ENCODE measurements at regions not wholly inside any gene's neighbourhood (a gene's known extent, or its start where the extent isn't known, plus 50 kb on each side); places are given as distances from the start of the nearest gene placed in this dataset.

- Histone ChIP-seq H3K23me2 (ENCODE audit: low read depth, low read length) (no peaks in the 10 kb centered on the region; the same call in 1 of the 2 replicates), H3K79me1 (ENCODE audit: low read depth, low read length) (peaks cover 5% of the 10 kb centered on the region), H3K79me2 (ENCODE audit: control insufficient read depth in 1 of 2, insufficient read depth in 2 of 2, low read length in 2 of 2) (peaks cover 0 to 97% of the 10 kb centered on the region in 2 experiments; a peak in 2 of 4 replicates), H2BK120ac (replicated peaks; ENCODE audit: low read depth, low read length) (no peak overlapping the region), H3K27me3 (replicated peaks in 1 of 4; ENCODE audit: control insufficient read depth in 3 of 4, extremely low read depth in 1 of 4, insufficient read depth in 3 of 4, low read length in 3 of 4) (no peaks in the 10 kb centered on the region), H3K4ac (replicated peaks; ENCODE audit: insufficient read length, low read depth, low read length) (no peak overlapping the region), H2BK15ac (ENCODE audit: low read length) (no peak overlapping the region), H2BK20ac (ENCODE audit: low read length) (no peak overlapping the region), H4K5ac (ENCODE audit: insufficient read length, low read depth, low read length) (no peak overlapping the region), H2BK12ac (ENCODE audit: low read depth, low read length) (no peak overlapping the region), H3K36me3 (ENCODE audit: control insufficient read depth in 2 of 4, insufficient read depth in 4 of 4, low read length in 3 of 4) (no peaks in the 10 kb centered on the region), H3K23ac (ENCODE audit: insufficient read length) (no peak overlapping the region), H3K27ac (ENCODE audit: low read depth, low read length) (no peak overlapping the region), H2AK5ac (ENCODE audit: low read depth, low read length) (no peak overlapping the region), H3K56ac (replicated peaks; ENCODE audit: insufficient read length, low read depth, low read length) (no peak overlapping the region), H3K4me1 (replicated peaks in 1 of 4; ENCODE audit: control insufficient read depth in 3 of 4, insufficient read depth in 4 of 4, low read length in 3 of 4) (peaks cover 0 to 6% (median 1%) of the 10 kb centered on the region in 4 experiments; a peak in 3 of 7 replicates), H3K4me3 (ENCODE audit: extremely low read depth in 1 of 4, insufficient read depth in 2 of 4, low read depth in 3 of 4, low read length in 4 of 4) (no peak overlapping the region), H2BK5ac (ENCODE audit: low read depth, low read length) (no peak overlapping the region), H3K9ac (replicated peaks in 1 of 4; ENCODE audit: extremely low read depth in 1 of 4, low read depth in 3 of 4, low read length in 3 of 4) (no peak overlapping the region), H4K91ac (replicated peaks; ENCODE audit: insufficient read length, low read length) (no peak overlapping the region), H3K4me2 (ENCODE audit: insufficient read depth in 1 of 2, low read depth in 2 of 2, low read length in 2 of 2) (no peak overlapping the region), H4K8ac (ENCODE audit: extremely low read depth, insufficient read depth, low read length) (no peak overlapping the region), H3K9me3 (ENCODE audit: insufficient read depth in 2 of 2, low read depth in 1 of 2, low read length in 1 of 2) (no peaks in the 10 kb centered on the region), H4K20me1 (replicated peaks in 1 of 2; ENCODE audit: control insufficient read depth in 1 of 2, insufficient read depth in 2 of 2, low read length in 2 of 2) (peaks cover 0 to 9% of the 10 kb centered on the region in 2 experiments), H3K18ac (ENCODE audit: extremely low read depth, low read length) (no peak overlapping the region), H2AFZ (ENCODE audit: low read length) (no peak overlapping the region), H3K14ac (ENCODE audit: insufficient read length) (no peak overlapping the region)
- ChIA-PET CTCF (ENCODE audit: partially characterized antibody) (interaction anchor here (0.6 kb wide), 1 partner anchor 1812 kb away, joined by 3 read pairs; no protein-coding TSS in a partner anchor), POLR2A (ENCODE audit: partially characterized antibody) (no interaction called here)
- FAIRE-seq, result no peak
- WGBS, 2 experiments (ENCODE audit: extremely low coverage in 1 of 2, insufficient coverage in 1 of 2, insufficient read length in 1 of 2, insufficient replicate concordance in 2 of 2, low coverage in 1 of 2, low lambda C conversion rate in 2 of 2, missing lambda C conversion rate in 1 of 2), result 95% methylated on average over 2 of the region's 2 CpGs; no CpG with 5 or more reads in 1 of the 2 experiments
- no peak for DNase-seq (ENCODE audit: low read depth in 1 of 2, low spot score in 2 of 2)
- TF ChIP-seq EGR1 (IDR thresholded peaks at IDR 0.05; ENCODE audit: borderline replicate concordance, low read depth, low read length), result no peak
- TF ChIP-seq EP300 (IDR thresholded peaks at IDR 0.05; ENCODE audit: borderline replicate concordance in 1 of 2, low read depth in 2 of 2, low read length in 2 of 2), result no peak
- no peak for TF ChIP-seq SAP30 (IDR thresholded peaks at IDR 0.05; ENCODE audit: insufficient read depth, insufficient replicate concordance, low read length)
Observed at GRCh38 chr5:124683917-124684555, 62.4 kb downstream of the ZNF608 start.

Measured in H1 (cell line).